ENCODE measurements at regions not wholly inside any gene's neighbourhood (a gene's known extent, or its start where the extent isn't known, plus 50 kb on each side); places are given as distances from the start of the nearest gene placed in this dataset.

DNA sequence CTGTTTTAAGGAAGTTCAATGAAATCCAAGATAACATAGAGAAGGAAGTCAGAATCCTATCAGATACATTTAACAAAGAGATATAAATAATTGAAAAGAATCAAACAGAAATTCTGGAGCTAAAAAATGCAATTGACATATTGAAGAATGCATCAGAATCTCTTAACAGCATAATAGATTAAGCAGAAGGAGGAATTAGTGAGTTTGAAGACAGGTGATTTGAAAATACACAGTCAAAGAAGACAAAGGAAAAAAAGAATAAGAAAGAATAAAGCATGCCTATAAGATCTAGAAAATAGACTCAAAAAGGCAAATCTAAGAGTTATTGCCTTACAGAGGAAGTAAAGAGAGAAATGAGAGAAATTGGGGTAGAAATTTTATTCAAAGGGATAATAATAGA is 204.1 kb downstream of the SS18 start:
- no peaks in the 10 kb centered on the region for H3K36me3 ChIP-seq (ENCODE audit: insufficient read depth, low read length)
- H3K4me2 ChIP-seq (ENCODE audit: insufficient read depth, low read length), result no peak overlapping the region
- TF ChIP-seq, protein P1, sequence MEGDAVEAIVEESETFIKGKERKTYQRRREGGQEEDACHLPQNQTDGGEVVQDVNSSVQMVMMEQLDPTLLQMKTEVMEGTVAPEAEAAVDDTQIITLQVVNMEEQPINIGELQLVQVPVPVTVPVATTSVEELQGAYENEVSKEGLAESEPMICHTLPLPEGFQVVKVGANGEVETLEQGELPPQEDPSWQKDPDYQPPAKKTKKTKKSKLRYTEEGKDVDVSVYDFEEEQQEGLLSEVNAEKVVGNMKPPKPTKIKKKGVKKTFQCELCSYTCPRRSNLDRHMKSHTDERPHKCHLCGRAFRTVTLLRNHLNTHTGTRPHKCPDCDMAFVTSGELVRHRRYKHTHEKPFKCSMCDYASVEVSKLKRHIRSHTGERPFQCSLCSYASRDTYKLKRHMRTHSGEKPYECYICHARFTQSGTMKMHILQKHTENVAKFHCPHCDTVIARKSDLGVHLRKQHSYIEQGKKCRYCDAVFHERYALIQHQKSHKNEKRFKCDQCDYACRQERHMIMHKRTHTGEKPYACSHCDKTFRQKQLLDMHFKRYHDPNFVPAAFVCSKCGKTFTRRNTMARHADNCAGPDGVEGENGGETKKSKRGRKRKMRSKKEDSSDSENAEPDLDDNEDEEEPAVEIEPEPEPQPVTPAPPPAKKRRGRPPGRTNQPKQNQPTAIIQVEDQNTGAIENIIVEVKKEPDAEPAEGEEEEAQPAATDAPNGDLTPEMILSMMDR (IDR thresholded peaks at IDR 0.05; ENCODE audit: borderline replicate concordance, extremely low read depth, low read length, poor library complexity, severe bottlenecking), result no peak
- DNase-seq (no peak), ATAC-seq (ENCODE audit: insufficient read depth, low read depth) (no peak)
- H3K4me3 ChIP-seq (ENCODE audit: low read depth in 1 of 2, low read length in 2 of 2), result no peak overlapping the region
- no peak overlapping the region for H2AFZ ChIP-seq (ENCODE audit: low read depth, low read length)
- H3K79me2 ChIP-seq (ENCODE audit: insufficient read depth, low read length), result no peaks in the 10 kb centered on the region
- H3K9me3 ChIP-seq (ENCODE audit: insufficient read depth, low read length, severe bottlenecking), result no peaks in the 10 kb centered on the region
- no peaks in the 10 kb centered on the region for H4K20me1 ChIP-seq (ENCODE audit: insufficient read depth, low read length)
- no peak overlapping the region for H3K9ac ChIP-seq (ENCODE audit: low read depth, low read length)
- no peaks in the 10 kb centered on the region for H3K4me1 ChIP-seq (ENCODE audit: insufficient read depth, low read length)
- H3K27ac ChIP-seq (ENCODE audit: low read length), result no peak overlapping the region
- no peaks in the 10 kb centered on the region for H3K27me3 ChIP-seq (ENCODE audit: insufficient read depth, low read length, poor library complexity)

DNA sequence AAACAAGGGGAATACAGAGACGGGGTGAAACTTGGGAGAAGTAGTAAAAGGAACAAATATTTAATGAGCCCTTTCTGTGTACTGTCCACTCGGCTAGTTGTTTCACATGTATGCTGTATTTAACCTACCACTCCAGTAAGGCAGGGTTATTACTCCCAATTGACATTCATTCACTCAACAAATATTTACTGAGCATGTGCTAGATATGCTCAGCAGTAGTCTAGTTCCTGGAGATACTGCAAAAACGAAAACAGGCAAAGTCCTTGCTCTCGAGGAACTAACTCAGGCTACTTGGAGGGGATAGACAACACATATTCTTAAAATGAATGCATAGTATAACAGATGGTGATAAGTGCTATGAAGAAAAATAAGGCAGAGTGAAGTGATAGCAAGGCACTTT is 207.3 kb downstream of the SS18 start:
- ATAC-seq (ENCODE audit: insufficient read depth, low read depth), result no peak
- H3K9ac ChIP-seq (ENCODE audit: low read depth, low read length), result no peak overlapping the region
- H3K4me3 ChIP-seq (ENCODE audit: low read depth in 1 of 2, low read length in 2 of 2), result no peak overlapping the region
- H3K4me2 ChIP-seq (ENCODE audit: insufficient read depth, low read length), result no peak overlapping the region
- no peaks in the 10 kb centered on the region for H3K36me3 ChIP-seq (ENCODE audit: insufficient read depth, low read length)
- H4K20me1 ChIP-seq (ENCODE audit: insufficient read depth, low read length), result no peaks in the 10 kb centered on the region
- H3K27ac ChIP-seq (ENCODE audit: low read length), result no peak overlapping the region
- no peak overlapping the region for H2AFZ ChIP-seq (ENCODE audit: low read depth, low read length)
- no peaks in the 10 kb centered on the region for H3K4me1 ChIP-seq (ENCODE audit: insufficient read depth, low read length)
- DNase-seq, result no peak
- no peak for TF ChIP-seq EZH2 (IDR thresholded peaks at IDR 0.05; ENCODE audit: borderline replicate concordance, low read depth, low read length, severe bottlenecking)
- TF ChIP-seq, protein P1 (IDR thresholded peaks at IDR 0.05; ENCODE audit: borderline replicate concordance, extremely low read depth, low read length, poor library complexity, severe bottlenecking), result no peak
- H3K27me3 ChIP-seq (ENCODE audit: insufficient read depth, low read length, poor library complexity), result no peaks in the 10 kb centered on the region
- H3K9me3 ChIP-seq (ENCODE audit: insufficient read depth, low read length, severe bottlenecking), result no peaks in the 10 kb centered on the region
- H3K79me2 ChIP-seq (ENCODE audit: insufficient read depth, low read length), result no peaks in the 10 kb centered on the region

DNA sequence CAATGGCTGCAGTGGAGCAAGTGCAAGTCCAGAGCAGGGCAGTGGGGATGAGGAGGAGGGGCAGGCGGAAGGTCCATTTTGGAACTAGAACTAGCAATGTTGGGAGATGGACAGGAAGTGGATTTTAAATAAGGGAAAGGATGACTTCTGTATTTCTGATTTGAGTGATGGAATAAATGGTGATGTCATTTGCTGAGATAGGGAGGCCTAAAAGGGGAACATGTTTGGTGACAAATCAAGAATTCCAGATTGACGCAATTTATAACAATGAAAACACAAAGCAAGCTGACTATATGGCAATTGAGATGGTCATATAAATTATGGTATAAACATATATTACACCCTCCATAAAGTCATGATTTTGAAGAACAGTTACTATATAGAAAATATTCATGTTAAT is 209.3 kb downstream of the SS18 start:
- Histone ChIP-seq H2AFZ (ENCODE audit: low read depth, low read length) (no peak overlapping the region), H3K36me3 (ENCODE audit: insufficient read depth, low read length) (no peaks in the 10 kb centered on the region), H3K27me3 (ENCODE audit: insufficient read depth, low read length, poor library complexity) (no peaks in the 10 kb centered on the region), H3K4me3 (ENCODE audit: low read depth in 1 of 2, low read length in 2 of 2) (no peak overlapping the region), H3K4me1 (ENCODE audit: insufficient read depth, low read length) (no peaks in the 10 kb centered on the region), H4K20me1 (ENCODE audit: insufficient read depth, low read length) (no peaks in the 10 kb centered on the region), H3K9me3 (ENCODE audit: insufficient read depth, low read length, severe bottlenecking) (no peaks in the 10 kb centered on the region), H3K79me2 (ENCODE audit: insufficient read depth, low read length) (no peaks in the 10 kb centered on the region), H3K9ac (ENCODE audit: low read depth, low read length) (no peak overlapping the region), H3K27ac (ENCODE audit: low read length) (no peak overlapping the region), H3K4me2 (ENCODE audit: insufficient read depth, low read length) (no peak overlapping the region)
- ATAC-seq (ENCODE audit: insufficient read depth, low read depth), result no peak
- no peak for TF ChIP-seq EZH2 (IDR thresholded peaks at IDR 0.05; ENCODE audit: borderline replicate concordance, low read depth, low read length, severe bottlenecking)
- TF ChIP-seq, protein P1 (IDR thresholded peaks at IDR 0.05; ENCODE audit: borderline replicate concordance, extremely low read depth, low read length, poor library complexity, severe bottlenecking), result no peak
- no peak for DNase-seq

DNA sequence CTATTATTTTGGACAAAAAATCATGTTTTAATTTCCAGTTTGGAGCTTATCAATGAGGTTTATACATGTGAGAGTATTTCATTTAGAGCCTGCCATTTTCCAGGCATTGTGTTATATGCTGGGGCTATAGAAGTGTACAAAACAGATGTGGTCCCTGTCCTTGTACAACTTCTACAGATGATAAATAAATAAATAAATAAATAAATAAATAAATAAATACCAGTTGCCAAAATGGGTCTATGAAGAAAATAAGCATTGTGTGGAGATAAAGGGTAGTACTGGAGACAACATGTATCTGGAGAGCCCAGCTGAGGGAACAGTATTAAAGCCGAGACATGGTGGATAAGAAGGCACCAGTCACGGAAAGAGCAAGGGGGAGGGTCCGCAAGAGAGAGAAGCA is 210.0 kb downstream of the SS18 start:
- Histone ChIP-seq H3K4me1 (ENCODE audit: insufficient read depth, low read length) (no peaks in the 10 kb centered on the region), H3K36me3 (ENCODE audit: insufficient read depth, low read length) (no peaks in the 10 kb centered on the region), H3K27me3 (ENCODE audit: insufficient read depth, low read length, poor library complexity) (no peaks in the 10 kb centered on the region), H2AFZ (ENCODE audit: low read depth, low read length) (no peak overlapping the region), H3K9me3 (ENCODE audit: insufficient read depth, low read length, severe bottlenecking) (no peaks in the 10 kb centered on the region), H3K9ac (ENCODE audit: low read depth, low read length) (no peak overlapping the region), H3K79me2 (ENCODE audit: insufficient read depth, low read length) (no peaks in the 10 kb centered on the region), H4K20me1 (ENCODE audit: insufficient read depth, low read length) (no peaks in the 10 kb centered on the region), H3K4me3 (ENCODE audit: low read depth in 1 of 2, low read length in 2 of 2) (no peak overlapping the region), H3K4me2 (ENCODE audit: insufficient read depth, low read length) (no peak overlapping the region), H3K27ac (ENCODE audit: low read length) (no peak overlapping the region)
- DNase-seq, result no peak
- TF ChIP-seq, protein P1 (IDR thresholded peaks at IDR 0.05; ENCODE audit: borderline replicate concordance, extremely low read depth, low read length, poor library complexity, severe bottlenecking), result no peak
- TF ChIP-seq EZH2 (IDR thresholded peaks at IDR 0.05; ENCODE audit: borderline replicate concordance, low read depth, low read length, severe bottlenecking), result no peak
- no peak for ATAC-seq (ENCODE audit: insufficient read depth, low read depth)
